AG04450 (cell line): ENCODE measurements at regions not wholly inside any gene's neighbourhood (a gene's known extent, or its start where the extent isn't known, plus 50 kb on each side); places are given as distances from the start of the nearest gene placed in this dataset.
"Not testable (repeated sequence)": the region's sequence is repeated elsewhere in the genome, so short reads cannot be mapped to it uniquely, and the experiment has no call there.

Source experiments
- CTCF ChIA-PET: fragments of 300-600, 350-600 bp; formaldehyde crosslinking; extraction: SDS; loops from one replicate; lab custom pipeline; 2022; ENCODE audit warnings: antibody characterized with exemption, inconsistent platforms; lab: Charles Lee
- POLR2A ChIA-PET: fragments of 350-600 bp; formaldehyde crosslinking; extraction: SDS; loops from one replicate; lab custom pipeline; 2021; ENCODE audit warnings: antibody characterized with exemption, inconsistent platforms; lab: Yijun Ruan, JAX
- DNase-seq: peaks from one replicate; pipeline ENCODE4 v3.0.0-alpha.2; 2011; ENCODE audit warnings: low read depth, low spot score
- H3K27ac ChIP-seq: one replicate; pipeline ENCODE4 v1.5.1; 2012; ENCODE audit warnings: low read depth, low read length, control low read depth
- H3K27me3 ChIP-seq: one replicate; pipeline ENCODE4 v1.6.0; 2012; ENCODE audit warnings: low read length; ENCODE audit not compliant: control insufficient read depth, insufficient read depth
- H3K4me3 ChIP-seq: 2 replicates; pipeline ENCODE4 v1.5.1; 2011; ENCODE audit warnings: mild to moderate bottlenecking, low read depth, low read length, control low read depth
- H3K9me3 ChIP-seq: 2 replicates; pipeline ENCODE4 v1.5.1; 2012; ENCODE audit warnings: low read length; ENCODE audit not compliant: control insufficient read depth, insufficient read depth
- CTCF ChIP-seq: IDR thresholded peaks from 2 replicates; pipeline ENCODE4 v1.5.1; 2011; ENCODE audit warnings: low read depth, low read length, control low read depth, inconsistent platforms

- Histone ChIP-seq H3K4me3 (no peak overlapping the region), H3K9me3 (no peaks in the 10 kb centered on the region), H3K27me3 (no peaks in the 10 kb centered on the region), H3K27ac (no peak overlapping the region)
- no peak for DNase-seq
- POLR2A ChIA-PET, result no interaction called here
- CTCF ChIA-PET, result no interaction called here
- TF ChIP-seq CTCF, result no peak
Measured at GRCh38 chr3:27044931-27045481, 324.2 kb downstream of the NEK10 start.

GRCh38 chr3:27046351-27046750 is 322.8 kb downstream of the NEK10 start:
- Histone ChIP-seq H3K27me3 (no peaks in the 10 kb centered on the region), H3K9me3 (no peaks in the 10 kb centered on the region), H3K4me3 (no peak overlapping the region), H3K27ac (no peak overlapping the region)
- CTCF ChIA-PET, result interaction anchor here (0.7 kb wide), 2 partner anchors 23 to 98 kb away, joined by 3 to 4 read pairs; no protein-coding TSS in a partner anchor
- DNase-seq, result no peak
- TF ChIP-seq CTCF, result no peak
- POLR2A ChIA-PET, result no interaction called here

- DNase-seq, result no peak
- H3K27me3 ChIP-seq, result no peaks in the 10 kb centered on the region
- CTCF ChIA-PET, result no interaction called here
- no peaks in the 10 kb centered on the region for H3K9me3 ChIP-seq
- POLR2A ChIA-PET, result no interaction called here
- TF ChIP-seq CTCF, result no peak
- H3K4me3 ChIP-seq, result no peak overlapping the region
- H3K27ac ChIP-seq, result no peak overlapping the region
Measured at GRCh38 chr3:27049792-27050191, 319.4 kb downstream of the NEK10 start.

GRCh38 chr3:27051527-27051926 is 317.7 kb downstream of the NEK10 start:
- H3K27me3 ChIP-seq, DNase-seq, H3K27ac ChIP-seq, CTCF ChIA-PET, H3K9me3 ChIP-seq, H3K4me3 ChIP-seq, POLR2A ChIA-PET: not testable (repeated sequence)

GRCh38 chr3:27056326-27056725 is 312.9 kb downstream of the NEK10 start:
- ChIA-PET CTCF (no interaction called here), POLR2A (no interaction called here)
- Histone ChIP-seq H3K9me3 (no peaks in the 10 kb centered on the region), H3K27me3 (no peaks in the 10 kb centered on the region), H3K27ac (no peak overlapping the region), H3K4me3 (no peak overlapping the region)
- DNase-seq, result no peak
- no peak for TF ChIP-seq CTCF

GRCh38 chr3:27059489-27059888 is 309.7 kb downstream of the NEK10 start:
- TF ChIP-seq CTCF, result no peak
- POLR2A ChIA-PET, result no interaction called here

More at GRCh38 chr3:27059489-27059888, 309.7 kb downstream of the NEK10 start:
- Histone ChIP-seq H3K4me3 (no peak overlapping the region), H3K27me3 (no peaks in the 10 kb centered on the region), H3K27ac (no peak overlapping the region), H3K9me3 (no peaks in the 10 kb centered on the region)
- CTCF ChIA-PET, result no interaction called here
- no peak for DNase-seq
